ENCODE measurements at regions not wholly inside any gene's neighbourhood (a gene's known extent, or its start where the extent isn't known, plus 50 kb on each side); places are given as distances from the start of the nearest gene placed in this dataset.

DNA sequence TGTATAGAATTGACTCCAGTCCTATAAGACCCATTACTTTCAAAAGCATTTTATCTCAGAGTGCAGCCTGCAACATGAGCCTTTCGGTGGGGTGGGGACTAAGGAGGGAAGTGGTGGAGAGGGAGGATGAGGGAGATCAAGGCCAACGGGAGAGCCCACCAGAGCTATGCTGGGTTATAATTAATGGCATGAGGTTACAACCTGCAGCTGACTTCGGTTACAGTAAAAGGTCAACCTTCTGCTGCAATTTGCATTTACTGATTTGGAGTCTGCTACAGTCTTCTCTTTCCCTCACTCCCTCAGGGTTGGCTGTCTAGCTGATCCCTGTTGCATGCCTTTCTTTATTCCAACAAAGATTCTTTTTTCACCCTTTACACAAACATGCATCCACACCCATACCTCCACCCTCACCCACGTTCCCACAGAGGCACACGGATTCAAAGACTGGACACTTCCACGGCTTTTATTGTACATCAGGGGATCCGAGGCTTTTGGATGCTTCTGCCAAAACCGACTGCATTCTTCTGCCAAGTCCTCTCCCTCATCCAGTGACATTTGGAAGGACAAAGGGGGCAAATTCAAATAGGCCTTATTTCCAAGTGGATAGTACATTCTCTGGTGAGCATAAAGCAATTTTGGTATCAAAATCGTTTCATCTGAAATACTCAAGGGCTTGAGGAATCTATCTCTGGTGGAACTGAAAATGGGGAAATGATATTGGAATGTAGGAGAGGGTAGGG is 381.2 kb downstream of the NFIB start:
- TF ChIP-seq, protein P1, sequence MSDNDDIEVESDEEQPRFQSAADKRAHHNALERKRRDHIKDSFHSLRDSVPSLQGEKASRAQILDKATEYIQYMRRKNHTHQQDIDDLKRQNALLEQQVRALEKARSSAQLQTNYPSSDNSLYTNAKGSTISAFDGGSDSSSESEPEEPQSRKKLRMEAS (IDR thresholded peaks at IDR 0.05), result no peak
- TF ChIP-seq, protein P2, sequence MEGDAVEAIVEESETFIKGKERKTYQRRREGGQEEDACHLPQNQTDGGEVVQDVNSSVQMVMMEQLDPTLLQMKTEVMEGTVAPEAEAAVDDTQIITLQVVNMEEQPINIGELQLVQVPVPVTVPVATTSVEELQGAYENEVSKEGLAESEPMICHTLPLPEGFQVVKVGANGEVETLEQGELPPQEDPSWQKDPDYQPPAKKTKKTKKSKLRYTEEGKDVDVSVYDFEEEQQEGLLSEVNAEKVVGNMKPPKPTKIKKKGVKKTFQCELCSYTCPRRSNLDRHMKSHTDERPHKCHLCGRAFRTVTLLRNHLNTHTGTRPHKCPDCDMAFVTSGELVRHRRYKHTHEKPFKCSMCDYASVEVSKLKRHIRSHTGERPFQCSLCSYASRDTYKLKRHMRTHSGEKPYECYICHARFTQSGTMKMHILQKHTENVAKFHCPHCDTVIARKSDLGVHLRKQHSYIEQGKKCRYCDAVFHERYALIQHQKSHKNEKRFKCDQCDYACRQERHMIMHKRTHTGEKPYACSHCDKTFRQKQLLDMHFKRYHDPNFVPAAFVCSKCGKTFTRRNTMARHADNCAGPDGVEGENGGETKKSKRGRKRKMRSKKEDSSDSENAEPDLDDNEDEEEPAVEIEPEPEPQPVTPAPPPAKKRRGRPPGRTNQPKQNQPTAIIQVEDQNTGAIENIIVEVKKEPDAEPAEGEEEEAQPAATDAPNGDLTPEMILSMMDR (IDR thresholded peaks at IDR 0.05; ENCODE audit: low read depth, low read length, missing input control), result no peak
- TF ChIP-seq TAF1 (conservative IDR thresholded peaks at IDR 0.05) (no peak), RAD21 (IDR thresholded peaks at IDR 0.05) (no peak), GABPA (IDR thresholded peaks at IDR 0.05 in 1 of 2, conservative IDR thresholded peaks at IDR 0.05 in 1 of 2) (no peak), RXRA (IDR thresholded peaks at IDR 0.05) (no peak), YY1 (IDR thresholded peaks at IDR 0.05) (no peak), FOXA1 (IDR thresholded peaks at IDR 0.05) (no peak)
- TF ChIP-seq, protein P3, sequence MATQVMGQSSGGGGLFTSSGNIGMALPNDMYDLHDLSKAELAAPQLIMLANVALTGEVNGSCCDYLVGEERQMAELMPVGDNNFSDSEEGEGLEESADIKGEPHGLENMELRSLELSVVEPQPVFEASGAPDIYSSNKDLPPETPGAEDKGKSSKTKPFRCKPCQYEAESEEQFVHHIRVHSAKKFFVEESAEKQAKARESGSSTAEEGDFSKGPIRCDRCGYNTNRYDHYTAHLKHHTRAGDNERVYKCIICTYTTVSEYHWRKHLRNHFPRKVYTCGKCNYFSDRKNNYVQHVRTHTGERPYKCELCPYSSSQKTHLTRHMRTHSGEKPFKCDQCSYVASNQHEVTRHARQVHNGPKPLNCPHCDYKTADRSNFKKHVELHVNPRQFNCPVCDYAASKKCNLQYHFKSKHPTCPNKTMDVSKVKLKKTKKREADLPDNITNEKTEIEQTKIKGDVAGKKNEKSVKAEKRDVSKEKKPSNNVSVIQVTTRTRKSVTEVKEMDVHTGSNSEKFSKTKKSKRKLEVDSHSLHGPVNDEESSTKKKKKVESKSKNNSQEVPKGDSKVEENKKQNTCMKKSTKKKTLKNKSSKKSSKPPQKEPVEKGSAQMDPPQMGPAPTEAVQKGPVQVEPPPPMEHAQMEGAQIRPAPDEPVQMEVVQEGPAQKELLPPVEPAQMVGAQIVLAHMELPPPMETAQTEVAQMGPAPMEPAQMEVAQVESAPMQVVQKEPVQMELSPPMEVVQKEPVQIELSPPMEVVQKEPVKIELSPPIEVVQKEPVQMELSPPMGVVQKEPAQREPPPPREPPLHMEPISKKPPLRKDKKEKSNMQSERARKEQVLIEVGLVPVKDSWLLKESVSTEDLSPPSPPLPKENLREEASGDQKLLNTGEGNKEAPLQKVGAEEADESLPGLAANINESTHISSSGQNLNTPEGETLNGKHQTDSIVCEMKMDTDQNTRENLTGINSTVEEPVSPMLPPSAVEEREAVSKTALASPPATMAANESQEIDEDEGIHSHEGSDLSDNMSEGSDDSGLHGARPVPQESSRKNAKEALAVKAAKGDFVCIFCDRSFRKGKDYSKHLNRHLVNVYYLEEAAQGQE (IDR thresholded peaks at IDR 0.05), result no peak
